NOMO-1 treated with DMSO at 0.1 percent for 48 hours (cell line): ENCODE measurements at regions not wholly inside any gene's neighbourhood (a gene's known extent, or its start where the extent isn't known, plus 50 kb on each side); places are given as distances from the start of the nearest gene placed in this dataset.

Experiments used
- DNase-seq: peaks from one replicate; lab custom pipeline; 2025; ENCODE audit not compliant: unreplicated experiment; lab: John Stamatoyannopoulos, UW

- no peak for DNase-seq
Measured at GRCh38 chr22:27420817-27421361, 380.7 kb downstream of the MN1 start.

GRCh38 chr22:27422442-27422841 lies 379.1 kb downstream of the MN1 start:
- DNase-seq: no peak

- DNase-seq: no peak
Measured at GRCh38 chr22:27424319-27424718, 377.2 kb downstream of the MN1 start.

DNA sequence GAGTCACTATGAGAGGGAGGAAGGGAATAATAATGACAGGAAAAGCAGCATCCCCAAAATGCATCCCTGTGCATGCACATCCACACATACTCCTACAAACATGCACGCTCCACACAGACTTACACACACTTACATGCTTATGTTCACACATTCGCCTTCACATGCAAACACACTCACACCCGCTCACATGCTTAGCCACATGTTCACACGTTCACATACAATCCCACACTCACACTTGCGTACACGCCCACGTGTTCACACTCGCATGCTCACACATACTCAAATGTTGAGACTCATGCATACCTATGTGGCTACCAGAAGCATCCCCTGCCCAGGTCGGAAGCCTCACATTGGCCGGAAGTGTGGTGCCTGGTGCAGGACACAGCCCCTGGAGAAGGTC lies 372.1 kb downstream of the MN1 start:
- no peak for DNase-seq

DNA sequence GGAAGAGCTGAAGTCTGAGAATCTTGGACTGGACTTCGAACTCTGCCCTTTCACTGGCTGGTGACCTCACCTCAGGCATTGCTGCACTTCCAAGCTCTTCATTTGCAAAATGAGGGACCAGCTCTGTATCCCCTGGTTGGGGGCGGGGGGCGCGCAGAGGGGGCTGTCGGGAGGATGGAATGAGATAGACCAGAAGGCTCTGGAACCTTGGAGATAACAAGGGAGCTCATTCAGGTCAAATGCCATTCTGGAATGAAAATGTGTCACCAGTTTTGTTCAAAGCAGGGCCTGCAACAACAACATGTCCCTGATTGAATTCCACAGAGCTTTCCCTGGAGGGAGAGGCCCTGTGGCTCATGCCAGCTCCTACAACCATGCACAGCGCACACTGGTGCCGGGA lies 370.5 kb downstream of the MN1 start:
- no peak for DNase-seq

DNA sequence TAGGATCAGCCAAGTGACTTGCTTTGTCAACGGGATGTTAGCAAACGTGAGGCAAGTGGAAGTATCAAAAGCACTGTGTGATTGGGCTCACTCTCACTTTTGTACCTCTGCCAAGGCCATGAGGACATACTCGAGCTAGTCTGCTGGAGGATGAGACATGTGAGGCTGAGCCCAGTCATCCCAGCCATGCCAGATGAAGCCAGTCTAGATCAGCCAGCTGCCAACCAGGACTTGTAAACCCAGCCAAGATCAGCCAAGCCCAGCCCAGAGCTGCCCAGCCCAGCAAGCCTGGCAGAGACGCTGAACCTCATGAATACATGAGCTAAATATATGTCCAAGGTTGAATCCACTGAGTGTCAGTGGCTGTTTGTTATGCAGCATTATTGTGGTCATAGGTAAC lies 369.7 kb downstream of the MN1 start:
- no peak for DNase-seq

GRCh38 chr22:27433099-27433498 lies 368.5 kb downstream of the MN1 start:
- no peak for DNase-seq

DNA sequence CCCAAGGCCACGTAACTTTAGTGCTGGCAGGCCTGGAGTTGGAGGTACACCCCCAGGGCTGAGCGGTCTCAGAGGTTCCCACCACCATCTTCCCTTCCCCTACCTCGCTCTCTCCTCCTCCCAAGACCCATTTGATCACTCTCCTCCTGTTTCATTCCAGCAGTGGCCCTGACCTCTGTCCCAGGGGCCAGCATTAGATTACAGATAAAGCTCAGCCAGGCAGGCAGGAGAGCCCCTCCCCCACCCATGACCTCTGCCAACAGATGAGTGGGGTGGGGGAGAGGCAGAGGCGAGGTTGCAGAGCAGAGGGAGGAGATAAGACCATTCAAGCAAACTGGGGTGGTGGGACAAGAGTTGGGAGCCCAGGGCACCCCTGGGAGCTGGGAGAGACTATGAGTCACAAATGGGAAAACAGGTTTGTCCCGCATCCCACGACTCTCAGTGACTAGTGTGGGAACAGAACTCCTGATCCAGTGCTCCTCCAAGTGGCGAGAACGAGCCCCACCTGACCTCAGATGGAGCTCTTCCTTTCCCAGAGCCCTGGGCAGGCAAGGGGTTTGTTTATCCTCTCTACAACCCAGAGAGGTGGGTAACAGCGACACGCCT lies 367.9 kb downstream of the MN1 start:
- DNase-seq: no peak

GRCh38 chr22:27434898-27435297 lies 366.7 kb downstream of the MN1 start:
- no peak for DNase-seq

- DNase-seq: no peak
Measured at GRCh38 chr22:27435844-27436576, 365.5 kb downstream of the MN1 start.

DNA sequence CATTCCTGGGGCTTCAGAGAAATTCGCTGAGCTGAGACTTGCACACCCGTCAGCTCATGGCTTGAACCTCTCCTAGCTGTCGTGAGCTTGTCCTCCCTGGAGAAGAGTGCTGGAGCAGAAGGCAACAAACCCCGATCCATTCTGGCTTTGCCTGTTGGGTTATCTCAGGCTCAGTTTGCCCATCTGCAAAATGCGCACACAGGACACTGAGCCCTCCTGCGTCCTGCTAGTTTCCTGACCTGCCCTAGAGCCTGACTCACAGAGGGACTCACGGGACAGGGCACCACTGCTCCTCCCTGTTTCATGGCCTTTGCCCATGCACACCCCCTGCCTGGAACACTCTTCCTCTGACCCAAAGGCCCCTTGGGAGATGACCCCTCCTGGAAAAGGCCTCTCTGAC lies 365.0 kb downstream of the MN1 start:
- no peak for DNase-seq

DNA sequence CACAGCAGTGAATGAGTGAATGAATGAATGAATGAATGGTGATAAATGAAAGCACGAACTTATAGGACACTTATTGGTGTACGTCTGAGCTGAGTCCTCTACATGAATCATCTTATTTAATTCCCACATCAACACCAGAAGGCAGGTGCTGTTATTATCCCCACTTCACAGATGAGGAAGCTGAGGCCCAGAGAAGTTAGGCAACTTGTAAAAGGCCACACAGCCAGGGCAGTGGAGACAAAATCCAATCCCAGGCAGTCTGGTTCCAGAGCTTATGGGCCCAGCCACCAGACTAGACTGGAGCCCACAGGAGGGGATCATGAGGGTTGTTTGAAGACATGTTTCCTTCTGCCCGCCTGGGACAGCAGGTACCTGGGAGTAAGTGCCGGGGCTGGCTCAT lies 364.0 kb downstream of the MN1 start:
- DNase-seq: no peak

- DNase-seq: no peak
Measured at GRCh38 chr22:27438271-27438980, 363.1 kb downstream of the MN1 start.

DNA sequence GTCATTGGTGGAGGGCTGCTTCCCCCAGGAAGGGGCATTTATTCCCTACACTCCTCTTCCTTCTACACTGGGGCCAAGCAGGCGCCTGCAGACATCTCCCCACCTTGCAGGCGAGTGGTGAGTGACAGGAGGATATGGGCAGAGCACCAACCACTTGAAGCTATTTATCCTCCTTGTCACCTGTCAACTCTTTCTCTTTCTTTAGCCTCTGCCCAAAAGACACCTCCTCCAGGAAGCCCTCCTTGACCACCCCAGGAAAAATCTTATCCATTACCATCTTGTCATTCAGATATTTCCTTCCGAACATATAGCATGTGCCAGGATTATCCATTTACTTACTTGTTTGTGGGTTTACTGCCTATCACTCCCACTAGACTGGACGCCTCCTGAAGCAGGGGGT lies 362.4 kb downstream of the MN1 start:
- no peak for DNase-seq

GRCh38 chr22:27440304-27440865 lies 361.2 kb downstream of the MN1 start:
- peak; percentile 36 for DNase-seq

GRCh38 chr22:27441706-27442475 lies 359.7 kb downstream of the MN1 start:
- no peak for DNase-seq

DNA sequence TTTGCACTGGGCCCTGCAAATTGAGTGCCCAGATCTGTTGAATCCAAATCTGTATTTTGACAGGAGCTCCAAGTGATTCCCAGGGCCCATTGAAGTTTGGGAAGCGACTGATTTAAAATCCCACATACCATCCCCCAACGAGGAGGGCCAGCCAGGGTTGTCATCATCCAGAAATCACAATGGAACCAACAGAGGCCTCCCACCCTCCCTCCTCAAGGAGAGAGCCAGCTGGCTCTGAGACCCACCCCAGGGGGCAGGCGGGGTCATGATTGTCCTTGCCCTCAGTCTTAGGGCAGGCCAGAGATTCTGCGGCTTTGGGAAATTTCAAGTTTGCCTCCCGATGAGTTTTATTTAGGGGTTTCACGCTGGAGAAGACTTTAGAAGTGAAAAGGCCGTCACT lies 358.2 kb downstream of the MN1 start:
- no peak for DNase-seq

DNA sequence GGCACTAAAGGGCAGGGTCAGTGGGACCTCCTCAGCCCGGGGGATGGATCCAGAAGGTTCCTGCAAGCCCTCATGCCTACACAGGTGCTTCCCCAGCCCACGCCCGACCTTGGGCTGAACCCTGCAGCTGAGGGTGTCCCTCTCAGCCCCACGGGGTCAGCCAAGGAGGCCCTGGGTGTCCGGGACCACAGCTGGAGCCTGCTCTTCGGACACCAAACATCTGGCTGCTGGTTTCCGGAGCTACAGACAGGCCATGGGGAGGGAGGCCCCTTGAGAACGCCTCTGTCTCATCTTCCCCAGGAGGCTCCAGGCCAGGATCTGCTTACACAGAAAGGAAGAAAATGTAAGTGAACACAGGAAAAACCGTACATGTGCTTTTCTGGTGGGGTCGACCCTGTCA lies 355.7 kb downstream of the MN1 start:
- DNase-seq: no peak

- no peak for DNase-seq
Measured at GRCh38 chr22:27447289-27447688, 354.3 kb downstream of the MN1 start.

- DNase-seq: no peak
Measured at GRCh38 chr22:27450448-27450847, 351.1 kb downstream of the MN1 start.

- no peak for DNase-seq
Measured at GRCh38 chr22:27452245-27452644, 349.3 kb downstream of the MN1 start.
